ENCODE measurements at regions not wholly inside any gene's neighbourhood (a gene's known extent, or its start where the extent isn't known, plus 50 kb on each side); places are given as distances from the start of the nearest gene placed in this dataset.

- Histone ChIP-seq H3K36me3 (ENCODE audit: control insufficient read depth in 2 of 4, insufficient read depth in 4 of 4, low read length in 3 of 4) (no peaks in the 10 kb centered on the region), H4K5ac (ENCODE audit: insufficient read length, low read depth, low read length) (no peak overlapping the region), H3K4me2 (ENCODE audit: insufficient read depth in 1 of 2, low read depth in 2 of 2, low read length in 2 of 2) (no peak overlapping the region), H3K23ac (ENCODE audit: insufficient read length) (no peak overlapping the region), H3K9me3 (ENCODE audit: insufficient read depth in 2 of 2, low read depth in 1 of 2, low read length in 1 of 2) (no peaks in the 10 kb centered on the region), H3K14ac (ENCODE audit: insufficient read length) (no peak overlapping the region), H3K4me3 (ENCODE audit: extremely low read depth in 1 of 4, insufficient read depth in 2 of 4, low read depth in 3 of 4, low read length in 4 of 4) (no peak overlapping the region), H3K18ac (ENCODE audit: extremely low read depth, low read length) (no peak overlapping the region), H3K4ac (replicated peaks; ENCODE audit: insufficient read length, low read depth, low read length) (no peak overlapping the region), H2AK5ac (ENCODE audit: low read depth, low read length) (no peak overlapping the region), H4K91ac (replicated peaks; ENCODE audit: insufficient read length, low read length) (no peak overlapping the region), H2AFZ (ENCODE audit: low read length) (no peak overlapping the region), H3K27ac (ENCODE audit: low read depth, low read length) (no peak overlapping the region), H3K4me1 (replicated peaks in 1 of 4; ENCODE audit: control insufficient read depth in 3 of 4, insufficient read depth in 4 of 4, low read length in 3 of 4) (no peaks in the 10 kb centered on the region), H2BK120ac (replicated peaks; ENCODE audit: low read depth, low read length) (no peak overlapping the region), H2BK12ac (ENCODE audit: low read depth, low read length) (no peak overlapping the region), H3K79me1 (ENCODE audit: low read depth, low read length) (no peaks in the 10 kb centered on the region), H2BK20ac (ENCODE audit: low read length) (no peak overlapping the region), H3K27me3 (replicated peaks in 1 of 4; ENCODE audit: control insufficient read depth in 3 of 4, extremely low read depth in 1 of 4, insufficient read depth in 3 of 4, low read length in 3 of 4) (no peaks in the 10 kb centered on the region), H3K9ac (replicated peaks in 1 of 4; ENCODE audit: extremely low read depth in 1 of 4, low read depth in 3 of 4, low read length in 3 of 4) (no peak overlapping the region), H4K8ac (ENCODE audit: extremely low read depth, insufficient read depth, low read length) (no peak overlapping the region), H4K20me1 (replicated peaks in 1 of 2; ENCODE audit: control insufficient read depth in 1 of 2, insufficient read depth in 2 of 2, low read length in 2 of 2) (no peaks in the 10 kb centered on the region), H3K23me2 (ENCODE audit: low read depth, low read length) (no peaks in the 10 kb centered on the region), H2BK5ac (ENCODE audit: low read depth, low read length) (no peak overlapping the region), H2BK15ac (ENCODE audit: low read length) (no peak overlapping the region), H3K56ac (replicated peaks; ENCODE audit: insufficient read length, low read depth, low read length) (no peak overlapping the region), H3K79me2 (ENCODE audit: control insufficient read depth in 1 of 2, insufficient read depth in 2 of 2, low read length in 2 of 2) (no peaks in the 10 kb centered on the region)
- POLR2A ChIA-PET (ENCODE audit: partially characterized antibody) = no interaction called here
- FAIRE-seq (no peak), DNase-seq (ENCODE audit: low read depth in 1 of 2, low spot score in 2 of 2) (no peak)
- CTCF ChIA-PET (ENCODE audit: partially characterized antibody) = no interaction called here
- 93% methylated on average over 2 of the region's 4 CpGs; no CpG with 5 or more reads in 1 of the 2 experiments for WGBS, 2 experiments (ENCODE audit: extremely low coverage in 1 of 2, insufficient coverage in 1 of 2, insufficient read length in 1 of 2, insufficient replicate concordance in 2 of 2, low coverage in 1 of 2, low lambda C conversion rate in 2 of 2, missing lambda C conversion rate in 1 of 2)
- TF ChIP-seq KDM1A (IDR thresholded peaks at IDR 0.05; ENCODE audit: borderline replicate concordance, low read length) = no peak
- TF ChIP-seq HDAC2 (IDR thresholded peaks at IDR 0.05; ENCODE audit: borderline replicate concordance in 1 of 2, low read depth in 2 of 2, low read length in 2 of 2) = no peak
- no peak for TF ChIP-seq SIX5 (IDR thresholded peaks at IDR 0.05; ENCODE audit: low read depth, low read length)
- TF ChIP-seq, protein P1, sequence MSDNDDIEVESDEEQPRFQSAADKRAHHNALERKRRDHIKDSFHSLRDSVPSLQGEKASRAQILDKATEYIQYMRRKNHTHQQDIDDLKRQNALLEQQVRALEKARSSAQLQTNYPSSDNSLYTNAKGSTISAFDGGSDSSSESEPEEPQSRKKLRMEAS (IDR thresholded peaks at IDR 0.05) = no peak
- TF ChIP-seq, protein P2, sequence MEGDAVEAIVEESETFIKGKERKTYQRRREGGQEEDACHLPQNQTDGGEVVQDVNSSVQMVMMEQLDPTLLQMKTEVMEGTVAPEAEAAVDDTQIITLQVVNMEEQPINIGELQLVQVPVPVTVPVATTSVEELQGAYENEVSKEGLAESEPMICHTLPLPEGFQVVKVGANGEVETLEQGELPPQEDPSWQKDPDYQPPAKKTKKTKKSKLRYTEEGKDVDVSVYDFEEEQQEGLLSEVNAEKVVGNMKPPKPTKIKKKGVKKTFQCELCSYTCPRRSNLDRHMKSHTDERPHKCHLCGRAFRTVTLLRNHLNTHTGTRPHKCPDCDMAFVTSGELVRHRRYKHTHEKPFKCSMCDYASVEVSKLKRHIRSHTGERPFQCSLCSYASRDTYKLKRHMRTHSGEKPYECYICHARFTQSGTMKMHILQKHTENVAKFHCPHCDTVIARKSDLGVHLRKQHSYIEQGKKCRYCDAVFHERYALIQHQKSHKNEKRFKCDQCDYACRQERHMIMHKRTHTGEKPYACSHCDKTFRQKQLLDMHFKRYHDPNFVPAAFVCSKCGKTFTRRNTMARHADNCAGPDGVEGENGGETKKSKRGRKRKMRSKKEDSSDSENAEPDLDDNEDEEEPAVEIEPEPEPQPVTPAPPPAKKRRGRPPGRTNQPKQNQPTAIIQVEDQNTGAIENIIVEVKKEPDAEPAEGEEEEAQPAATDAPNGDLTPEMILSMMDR (IDR thresholded peaks at IDR 0.05; ENCODE audit: control extremely low read depth in 1 of 3, insufficient read depth in 1 of 3, low read depth in 1 of 3, low read length in 3 of 3) = no peak
- TF ChIP-seq POLR2AphosphoS5 (IDR thresholded peaks at IDR 0.05; ENCODE audit: low read depth, low read length) = no peak
- TF ChIP-seq CBX8 (IDR thresholded peaks at IDR 0.05; ENCODE audit: borderline replicate concordance, low read depth, low read length) = no peak
- TF ChIP-seq ATF2 (IDR thresholded peaks at IDR 0.05; ENCODE audit: low read length) = no peak
- TF ChIP-seq SP4 (IDR thresholded peaks at IDR 0.05; ENCODE audit: low read length) = no peak
- no peak for TF ChIP-seq ASH2L (IDR thresholded peaks at IDR 0.05; ENCODE audit: low read length)
- TF ChIP-seq POU5F1 (IDR thresholded peaks at IDR 0.05; ENCODE audit: low read depth, low read length) = no peak
Measured at GRCh38 chr17:71878998-71879397, 241.8 kb upstream of the SOX9 start.
